ENCODE measurements at regions not wholly inside any gene's neighbourhood (a gene's known extent, or its start where the extent isn't known, plus 50 kb on each side); places are given as distances from the start of the nearest gene placed in this dataset.

DNA sequence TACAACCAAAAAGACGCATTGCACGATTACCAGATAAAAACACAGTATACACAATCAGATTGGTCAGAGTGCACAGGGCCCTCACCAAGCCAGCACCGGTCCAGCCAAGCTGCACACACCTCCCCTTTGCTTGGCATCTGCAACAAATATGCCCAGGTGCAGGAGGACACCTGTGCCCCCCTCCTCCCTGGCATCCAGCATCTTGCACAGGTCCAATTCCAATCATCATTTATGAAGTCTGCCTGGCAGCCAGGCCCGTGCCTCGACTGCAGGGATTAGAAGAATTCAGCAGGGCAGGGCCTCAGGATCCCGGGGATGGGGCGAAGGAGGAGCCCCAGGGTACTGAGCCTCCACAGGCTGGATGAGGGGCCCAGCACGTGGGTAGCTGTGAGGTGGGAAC is 302.1 kb downstream of the CTTN start:
- no peak for DNase-seq (ENCODE audit: low spot score)

DNA sequence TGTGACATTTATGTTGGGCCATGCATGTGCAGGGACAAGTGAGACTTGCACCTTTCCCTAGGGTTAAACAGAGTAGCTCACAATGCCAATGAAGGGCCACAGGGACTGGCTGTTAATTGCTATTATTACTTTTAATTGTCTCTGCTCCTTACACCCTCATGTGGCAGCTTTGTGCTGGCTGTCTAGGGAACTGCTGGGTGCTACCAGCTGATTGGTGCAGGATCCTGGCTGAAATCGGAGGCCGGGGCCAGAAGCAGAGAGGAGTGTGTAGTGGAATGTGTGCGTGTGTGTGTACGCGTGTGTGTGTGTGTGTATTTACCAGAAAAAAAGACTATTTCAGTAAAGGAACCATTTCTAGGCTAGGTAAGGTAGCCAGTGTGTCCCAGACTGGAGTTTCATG is 302.5 kb downstream of the CTTN start:
- DNase-seq (ENCODE audit: low spot score), result no peak

DNA sequence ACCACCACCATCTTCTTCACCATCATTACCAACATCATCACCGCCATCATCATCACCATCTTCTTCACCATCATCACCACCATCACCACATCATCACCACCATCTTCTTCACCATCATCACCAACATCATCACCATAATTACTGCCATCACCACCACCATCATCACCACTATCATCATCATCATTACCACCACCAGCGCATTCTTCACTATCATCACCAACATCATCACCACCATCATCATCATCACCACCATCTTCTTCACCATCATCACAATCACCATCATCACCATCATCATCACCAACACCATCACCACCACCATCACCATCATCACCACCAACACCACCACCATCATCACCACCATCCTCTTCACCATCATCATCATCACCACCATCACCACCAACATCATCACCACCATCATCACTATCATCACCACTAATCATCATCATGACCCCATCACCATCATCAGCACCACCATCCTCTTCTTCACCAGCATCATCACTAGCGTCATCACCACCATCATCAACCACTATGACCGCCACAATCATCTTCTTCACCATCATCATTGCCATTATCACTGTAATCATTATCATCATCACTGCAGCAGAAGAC is 303.8 kb downstream of the CTTN start:
- no peak for DNase-seq (ENCODE audit: low spot score)

DNA sequence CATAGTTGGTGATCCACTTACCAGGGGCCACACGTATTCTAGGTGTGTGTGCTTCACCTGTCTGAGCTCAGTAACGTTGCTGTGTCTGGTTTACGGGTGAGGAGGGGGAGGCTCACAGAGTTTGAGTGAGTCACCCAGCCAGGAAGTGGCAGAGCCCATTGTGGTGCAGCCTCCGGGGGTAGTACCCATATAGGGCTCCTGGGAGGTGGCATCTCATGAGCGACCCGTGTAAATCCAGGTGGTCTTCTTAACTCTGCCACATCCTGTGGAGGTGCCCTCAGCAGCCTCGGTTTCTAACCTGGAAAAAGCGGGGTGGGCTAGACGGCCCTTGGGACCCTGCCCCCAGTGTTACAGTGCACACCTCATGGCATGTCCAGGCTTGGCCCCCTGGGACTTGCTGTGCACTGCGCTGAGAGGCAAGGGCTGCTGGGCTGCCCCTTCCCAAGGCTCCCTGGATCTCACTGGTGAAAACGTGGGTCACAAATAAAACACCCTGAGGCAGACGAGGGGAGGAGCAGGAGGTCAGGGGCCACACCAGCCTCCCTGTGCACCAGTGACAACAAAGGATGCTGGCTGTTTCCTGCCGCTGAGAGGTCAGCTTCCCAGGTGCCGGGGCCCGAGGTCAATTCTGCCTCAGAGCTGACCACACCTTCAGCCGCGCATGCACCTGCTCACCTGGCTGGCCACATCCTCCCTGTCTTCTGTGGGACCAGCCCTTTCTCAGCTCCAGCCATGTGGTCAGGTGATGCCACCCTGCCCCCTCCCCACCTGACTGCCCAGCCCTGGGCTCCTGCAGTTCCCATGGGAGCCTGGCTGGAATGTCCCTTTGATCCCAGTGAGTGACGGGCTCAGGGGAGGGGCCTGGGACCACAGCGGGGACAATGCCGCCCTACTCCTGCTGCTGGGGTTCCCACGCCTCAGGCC is 305.1 kb downstream of the CTTN start:
- DNase-seq (ENCODE audit: low spot score), result no peak

DNA sequence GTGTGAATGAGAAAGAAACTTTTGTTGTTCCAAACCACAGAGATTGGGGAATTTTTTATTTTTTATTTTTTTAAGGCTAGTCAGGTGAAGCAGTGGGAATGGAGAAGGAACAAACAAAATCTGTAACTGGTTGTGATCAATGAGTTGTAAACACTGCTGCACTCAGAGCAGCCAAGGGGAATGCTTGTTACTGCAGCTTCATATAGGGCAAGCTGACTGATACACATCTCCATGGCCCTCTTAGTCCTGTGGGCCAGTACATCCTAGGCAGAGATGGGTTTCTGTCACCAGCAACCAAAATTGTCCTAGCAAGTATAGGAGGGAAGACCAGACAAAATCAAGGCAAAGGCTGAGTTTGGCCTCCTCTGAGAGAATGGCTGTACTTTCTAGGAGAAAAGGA is 306.8 kb downstream of the CTTN start:
- no peak for DNase-seq (ENCODE audit: low spot score)

DNA sequence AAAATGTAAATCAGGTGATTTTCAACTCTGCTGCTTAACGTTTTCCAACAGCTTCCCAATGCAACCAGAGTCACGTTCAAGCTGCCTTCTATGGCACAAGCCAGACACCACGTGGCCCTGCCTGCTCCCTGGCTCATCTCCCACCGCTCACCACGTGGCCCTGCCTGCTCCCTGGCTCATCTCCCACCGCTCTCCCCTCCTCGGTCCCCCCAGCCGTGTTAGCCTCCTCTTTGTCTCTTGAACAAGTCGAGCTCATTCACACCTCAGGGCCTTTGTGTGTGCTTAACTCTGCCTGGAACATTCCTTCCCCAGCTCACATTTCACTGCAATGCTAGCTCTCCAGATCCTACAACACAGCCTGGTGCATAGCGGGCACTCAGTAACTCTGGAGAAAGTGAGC is 307.6 kb downstream of the CTTN start:
- no peak for DNase-seq (ENCODE audit: low spot score)

DNA sequence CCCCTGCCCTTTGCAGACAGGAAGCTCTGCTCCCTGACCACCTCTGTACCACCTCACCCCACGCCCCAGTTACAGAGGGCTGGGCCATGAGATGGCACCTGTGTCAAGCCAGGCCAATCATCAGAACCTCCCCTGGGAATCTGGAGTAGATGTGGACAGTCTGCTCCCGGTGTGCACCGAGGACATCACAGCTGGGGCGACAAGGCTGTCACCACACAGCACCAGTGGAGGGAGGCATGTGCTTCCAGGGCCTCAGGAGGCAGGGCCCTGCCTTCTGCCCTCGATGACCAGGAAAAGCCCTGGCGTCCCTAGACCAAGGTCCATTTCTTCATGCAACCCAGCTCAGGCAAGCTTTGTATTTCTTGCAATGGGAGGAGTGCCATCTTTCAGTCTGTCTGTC is 309.5 kb downstream of the CTTN start:
- no peak for DNase-seq (ENCODE audit: low spot score)

DNA sequence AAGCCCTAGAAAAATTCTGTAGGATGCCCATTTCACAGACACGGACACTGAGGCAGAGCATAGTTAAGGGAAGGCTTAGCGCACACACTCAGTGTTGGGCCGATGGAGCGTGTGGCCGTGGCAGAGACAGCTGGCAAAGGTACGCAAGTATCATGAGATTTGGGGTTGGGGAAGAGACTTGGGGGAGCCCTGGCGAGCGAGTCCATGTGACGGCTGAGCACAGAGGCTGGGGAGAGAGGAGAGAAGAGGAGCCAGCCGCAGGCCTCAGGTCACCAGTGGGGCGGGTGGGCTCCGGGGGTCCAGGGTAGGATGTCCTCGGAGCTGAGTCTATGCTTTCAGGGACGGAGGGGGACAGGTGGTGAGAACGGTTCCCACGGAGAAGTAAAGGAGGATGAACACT is 311.3 kb downstream of the CTTN start:
- DNase-seq (ENCODE audit: low spot score), result no peak

DNA sequence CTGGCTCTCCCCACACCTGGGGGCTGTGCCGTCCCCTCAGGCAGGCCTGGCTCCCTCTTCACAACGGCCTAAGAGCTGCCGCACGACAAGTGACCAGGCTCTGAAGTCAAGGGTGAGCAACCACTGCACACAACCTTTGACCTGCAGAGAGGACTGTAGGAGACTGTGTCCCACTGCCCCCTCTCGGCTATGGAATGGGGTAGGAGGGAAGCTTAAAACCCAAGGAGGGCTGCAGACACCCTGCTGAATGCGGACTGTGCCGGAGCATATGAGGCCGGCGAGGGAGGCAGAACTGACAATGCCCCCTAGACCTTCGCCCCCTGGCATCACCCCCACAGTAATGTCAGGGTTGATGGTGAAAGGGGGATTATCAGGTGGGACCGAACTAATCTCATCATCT is 311.9 kb downstream of the CTTN start:
- no peak for DNase-seq (ENCODE audit: low spot score)

DNA sequence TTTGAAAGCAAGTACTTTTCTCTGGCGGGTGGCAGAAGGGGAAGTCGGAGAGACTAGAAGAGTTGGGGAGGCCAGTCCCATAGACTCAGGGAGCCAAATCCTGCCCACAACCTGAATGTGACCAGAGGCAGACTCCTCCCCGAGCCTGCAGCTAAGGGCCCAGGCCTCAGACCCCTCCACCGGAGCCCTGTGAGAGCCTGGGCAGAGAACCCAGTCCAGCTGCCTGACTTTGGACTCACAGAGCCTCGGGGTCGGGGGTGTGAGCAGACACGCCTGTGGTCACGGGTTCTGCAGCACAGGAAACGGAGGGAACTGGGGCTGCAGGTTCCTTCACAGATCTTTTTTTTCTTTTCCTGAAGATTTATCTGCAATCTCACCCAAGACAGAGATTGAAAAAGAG is 312.3 kb downstream of the CTTN start:
- DNase-seq (ENCODE audit: low spot score), result no peak

DNA sequence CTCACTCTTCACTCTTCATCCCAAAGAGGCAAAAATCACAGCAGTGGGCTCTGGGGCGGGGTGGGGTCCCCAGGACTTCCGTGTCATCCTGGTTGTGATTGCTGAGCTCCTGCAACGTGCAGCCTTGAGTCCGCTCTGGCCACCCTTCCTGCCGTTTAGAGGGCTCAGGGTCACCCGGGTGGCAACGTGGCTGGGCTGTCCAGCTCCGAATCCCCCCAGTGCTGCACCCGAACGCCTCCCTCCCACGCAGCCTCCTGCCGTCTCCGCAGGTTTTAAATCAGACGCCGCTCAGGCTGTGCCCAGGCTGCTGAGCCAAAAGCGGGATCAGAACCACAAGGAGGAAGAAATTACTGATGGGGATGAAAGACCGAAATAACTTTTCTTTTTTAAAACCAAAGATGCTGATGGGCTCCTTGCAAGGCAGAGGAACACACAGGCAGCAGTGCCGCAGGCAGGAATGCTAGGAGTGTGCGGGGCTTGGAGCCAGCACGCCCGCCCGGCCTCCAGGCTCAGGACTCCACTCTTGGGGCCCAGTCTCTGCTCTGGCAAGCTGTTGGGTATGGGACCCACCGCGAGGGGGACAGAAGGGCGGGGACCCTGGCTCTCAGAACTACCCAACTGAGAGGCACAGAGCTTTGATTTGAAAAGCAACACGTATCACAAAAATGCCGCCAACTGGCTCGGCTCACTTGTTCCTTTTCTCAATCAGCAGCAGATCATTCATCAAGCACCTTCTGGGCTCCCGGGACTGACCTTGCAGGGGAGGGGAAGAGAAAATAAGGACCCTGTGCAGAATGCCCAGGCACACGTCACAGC is 313.0 kb downstream of the CTTN start:
- DNase-seq (ENCODE audit: low spot score), result no peak

DNA sequence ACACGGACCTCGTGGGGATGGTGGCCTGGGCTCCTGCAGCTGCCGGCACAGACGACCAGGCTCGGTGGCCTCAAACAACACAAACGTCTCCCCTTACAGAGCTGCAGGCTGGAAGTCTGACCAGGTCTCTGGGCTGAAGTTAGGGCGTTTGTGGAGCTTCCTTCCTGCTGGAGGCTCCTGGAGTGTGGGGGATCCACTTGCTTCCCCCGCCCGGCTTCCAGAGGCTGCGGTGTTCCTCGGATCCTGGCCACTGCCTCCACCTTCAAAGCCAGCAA is 313.5 kb downstream of the CTTN start:
- DNase-seq (ENCODE audit: low spot score), result no peak

DNA sequence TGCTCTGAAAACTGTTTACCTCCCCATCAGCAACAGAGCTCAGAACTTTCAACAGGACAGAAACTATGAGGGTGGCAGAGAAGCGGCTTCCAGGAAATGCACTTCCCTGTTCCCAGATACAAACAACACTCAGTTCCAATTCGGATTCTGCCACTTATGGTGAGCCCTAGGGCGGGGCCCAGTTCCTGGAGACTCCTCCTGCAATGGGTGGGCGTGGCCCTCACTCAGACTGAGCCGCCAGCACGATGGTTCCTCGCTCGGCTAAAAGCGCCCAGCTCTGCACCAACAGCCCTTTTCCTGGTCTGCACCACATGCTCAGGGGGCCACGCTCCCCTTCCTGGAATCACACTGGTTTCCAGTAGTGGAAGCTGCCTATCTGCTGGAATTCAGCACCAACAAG is 314.1 kb downstream of the CTTN start:
- DNase-seq (ENCODE audit: low spot score), result no peak

DNA sequence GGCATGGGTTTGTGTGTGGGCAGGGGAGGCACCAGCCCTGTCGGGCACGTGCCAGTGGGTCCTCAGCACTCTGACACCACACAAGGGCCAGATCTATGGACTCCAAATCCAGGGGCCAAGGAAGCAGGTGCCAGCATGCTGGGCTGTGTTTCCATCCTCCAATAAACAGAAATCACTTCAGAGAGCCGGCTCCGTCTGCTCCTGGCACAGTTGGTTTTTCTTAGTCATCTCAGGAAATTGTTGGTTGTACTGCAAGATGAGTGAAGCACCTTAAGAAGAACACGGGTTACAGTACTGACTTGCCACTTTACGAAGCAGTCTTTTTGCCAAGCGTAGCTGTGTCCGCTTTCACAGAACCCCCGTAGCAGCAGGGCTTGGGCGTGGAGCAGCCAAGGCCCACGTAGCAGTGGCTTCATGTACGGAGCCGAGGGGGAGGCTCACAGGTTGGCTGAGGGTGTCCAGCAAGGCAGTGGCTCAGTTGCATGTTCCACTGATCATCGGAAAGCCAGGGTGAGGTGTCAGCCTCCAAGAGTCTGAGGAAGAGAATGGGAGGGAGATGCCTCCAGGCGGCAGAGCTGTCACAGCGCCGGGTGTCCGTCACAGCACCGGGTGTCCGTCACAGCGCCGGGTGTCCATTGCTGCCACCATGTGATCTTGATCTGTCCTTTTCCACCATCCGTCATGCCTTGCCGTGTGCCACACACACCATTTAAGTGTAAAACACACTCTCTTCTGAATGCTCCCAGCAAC is 314.9 kb downstream of the CTTN start:
- DNase-seq (ENCODE audit: low spot score), result no peak

DNA sequence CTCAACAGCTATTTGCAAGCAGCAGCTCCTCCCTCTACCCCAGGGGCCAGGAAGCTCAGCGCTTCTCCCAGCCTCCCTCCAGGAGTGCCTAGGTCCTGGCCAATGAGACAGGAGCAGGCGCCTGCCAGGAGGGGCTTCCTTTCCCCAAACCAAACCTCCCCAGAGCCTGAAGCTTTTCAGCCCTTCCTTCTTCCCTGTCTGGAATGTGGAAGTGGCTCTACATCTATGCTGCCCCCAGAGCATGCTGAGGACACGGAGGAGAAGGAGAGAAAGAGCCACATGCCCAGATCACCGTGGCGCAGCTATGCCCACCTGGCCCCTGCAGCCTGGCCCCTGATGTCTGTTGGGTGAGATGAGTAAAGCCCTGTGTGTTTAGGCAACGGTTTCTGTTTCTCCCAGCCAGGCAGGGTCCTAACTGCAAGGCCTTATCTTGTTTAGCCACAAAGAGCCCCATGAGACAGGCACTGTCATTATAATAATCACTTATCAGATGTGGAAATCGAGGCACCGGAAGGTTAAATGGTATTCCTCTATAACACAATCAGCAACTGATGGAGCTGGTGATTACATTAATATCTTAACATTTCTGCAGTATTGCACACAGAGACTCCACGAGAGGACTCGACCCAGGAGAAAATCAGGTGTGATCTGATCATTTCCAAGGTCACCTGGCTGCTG is 315.8 kb downstream of the CTTN start:
- peak; percentile 37 for DNase-seq (ENCODE audit: low spot score)

DNA sequence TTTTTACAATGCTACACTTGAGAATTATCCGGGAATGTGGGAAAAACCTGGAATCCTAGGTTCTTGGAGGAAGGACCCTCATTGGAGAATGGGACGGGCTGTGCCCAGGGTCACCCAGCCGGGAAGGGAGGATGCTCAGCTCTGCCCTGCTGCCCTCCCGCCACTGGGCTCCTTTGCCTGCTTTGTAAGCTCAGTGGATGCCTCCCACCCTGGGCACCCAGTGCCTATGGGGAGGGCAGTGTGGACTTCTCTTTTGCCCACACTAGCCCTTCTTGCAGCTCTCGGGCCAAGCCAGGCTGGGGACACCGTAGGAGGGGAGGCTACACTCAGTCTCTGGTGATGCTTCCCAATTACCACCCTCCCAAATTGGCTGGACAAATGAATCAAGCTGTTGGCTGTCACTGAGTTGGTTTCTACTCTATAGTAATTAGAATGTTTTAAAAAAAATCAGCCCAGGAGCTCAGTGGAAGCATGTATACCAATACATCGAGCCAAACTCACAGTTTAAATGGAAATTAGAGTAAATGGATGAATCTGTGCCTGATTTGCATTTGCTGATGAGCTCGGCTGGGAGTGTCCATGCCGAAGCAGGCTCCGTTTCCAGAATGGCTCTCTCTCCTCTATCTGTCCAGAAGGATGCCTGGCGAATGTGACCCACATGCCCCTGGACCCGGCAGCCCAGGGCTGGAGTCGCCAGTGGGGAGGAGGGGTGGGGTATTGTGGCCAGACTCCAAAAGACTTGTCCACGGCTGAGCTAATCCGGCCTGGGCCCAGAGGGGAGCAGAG is 317.0 kb downstream of the CTTN start:
- no peak for DNase-seq (ENCODE audit: low spot score)

DNA sequence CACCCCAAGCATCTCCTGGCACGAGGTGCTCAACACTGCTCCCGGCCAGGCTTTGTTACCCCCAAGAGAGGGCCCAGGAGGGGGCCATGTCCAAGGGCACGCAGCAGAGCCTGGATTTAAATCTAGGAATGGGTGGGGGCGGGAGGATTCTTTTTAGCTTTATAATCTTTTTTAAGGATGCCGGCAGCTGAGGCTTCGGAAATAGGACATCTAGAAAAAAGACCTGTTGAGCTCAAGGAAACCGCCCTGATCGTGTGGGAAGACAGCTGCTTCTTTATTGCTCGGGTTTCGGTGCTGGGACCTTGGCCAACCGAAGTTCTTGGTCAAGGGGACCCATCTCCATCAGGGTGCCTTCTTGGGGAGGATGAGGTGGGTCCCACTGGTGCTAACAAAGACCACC is 317.9 kb downstream of the CTTN start:
- DNase-seq (ENCODE audit: low spot score), result no peak

DNA sequence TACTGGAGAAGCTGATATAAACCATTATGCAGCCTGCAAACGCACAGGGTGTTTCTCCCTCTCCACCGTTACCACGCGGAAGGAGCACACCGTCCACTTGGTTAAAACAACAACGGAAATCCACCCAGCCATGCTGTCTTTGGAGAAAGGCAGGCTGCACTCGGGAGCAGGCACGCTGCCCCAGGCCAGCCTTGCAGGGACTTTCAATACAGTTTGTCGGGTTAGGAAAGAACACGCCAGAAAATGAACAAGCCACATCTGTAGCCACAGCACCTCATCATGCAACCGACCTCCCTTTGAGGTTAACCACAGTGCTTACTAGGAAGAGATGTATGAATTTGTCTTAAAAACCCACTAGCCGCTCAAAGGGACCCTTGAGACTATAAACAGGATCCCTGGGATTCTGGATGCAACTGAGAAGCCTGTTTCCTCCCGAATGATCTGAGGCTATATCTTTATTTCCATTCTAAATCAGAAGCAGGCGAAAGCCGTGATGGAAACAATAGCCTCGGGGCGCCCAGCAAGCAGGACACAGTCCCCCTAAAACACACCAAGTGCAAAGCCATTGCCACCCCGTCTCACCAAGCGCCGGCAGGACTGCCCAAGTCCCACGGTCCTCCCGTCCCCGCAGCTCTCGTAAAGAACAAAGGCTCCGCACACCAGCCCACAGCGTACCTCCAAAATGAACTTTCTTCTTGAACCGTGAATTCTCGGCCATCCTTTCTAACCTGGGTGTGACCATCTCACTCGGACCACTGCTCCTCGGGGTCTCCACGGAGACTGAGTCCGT is 318.9 kb downstream of the CTTN start:
- no peak for DNase-seq (ENCODE audit: low spot score)

DNA sequence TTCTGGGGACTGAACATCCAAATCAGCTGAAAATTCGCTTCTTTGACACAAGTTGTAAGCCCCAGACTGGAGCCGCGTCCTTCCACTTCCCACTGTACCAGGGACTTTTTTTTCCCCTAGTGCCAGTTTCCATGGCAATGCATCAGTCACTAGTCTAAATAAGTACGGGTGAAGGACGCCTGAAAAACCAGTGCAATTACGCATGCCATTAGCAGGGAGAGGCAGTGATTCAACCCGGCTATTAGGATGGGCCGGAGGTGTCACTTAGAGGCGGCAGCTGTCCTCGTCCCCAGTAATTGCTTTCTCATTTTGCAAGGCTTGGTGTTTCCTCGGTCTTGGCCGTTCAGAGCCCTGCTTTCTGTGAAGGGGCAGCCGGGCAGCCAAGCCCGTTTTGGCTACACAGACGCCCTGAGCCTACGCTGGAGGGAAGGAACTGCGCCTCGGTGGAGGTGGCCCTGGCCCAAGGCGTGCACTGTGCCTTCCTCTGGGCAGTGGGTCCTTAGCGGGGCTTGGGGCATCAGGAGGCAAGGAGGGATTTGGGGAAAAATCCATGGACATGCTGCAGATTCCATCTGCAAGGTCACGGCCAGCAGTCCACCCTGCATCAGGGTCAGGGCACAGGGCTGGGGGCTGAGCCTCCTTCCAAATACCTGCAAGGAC is 319.7 kb downstream of the CTTN start:
- DNase-seq (ENCODE audit: low spot score), result no peak

Data from umbilical cord (tissue), 1 donor.